ENCODE measurements at regions not wholly inside any gene's neighbourhood (a gene's known extent, or its start where the extent isn't known, plus 50 kb on each side); places are given as distances from the start of the nearest gene placed in this dataset.

GRCh38 chr5:143674469-143674786, 137.5 kb upstream of the HMHB1 start:
- TF ChIP-seq POLR2AphosphoS5 (IDR thresholded peaks at IDR 0.05) (no peak), EP300 (IDR thresholded peaks at IDR 0.05) (no peak)
- H3K36me3 ChIP-seq = no peaks in the 10 kb centered on the region
- ATAC-seq = no peak
- peaks cover 0 to 9% (median 0%) of the 10 kb centered on the region in 3 donors for H3K4me1 ChIP-seq
- no peak overlapping the region for H3K27ac ChIP-seq
- peaks cover 0 to 6% (median 0%) of the 10 kb centered on the region in 3 donors for H3K9me3 ChIP-seq
- H3K27me3 ChIP-seq = no peaks in the 10 kb centered on the region
- no peak overlapping the region for H3K4me3 ChIP-seq
- 100% methylated on average over 2 of the region's 2 CpGs; no CpG with 5 or more reads in 1 of the 2 donors for WGBS, 2 donors (ENCODE audit: low coverage in 1 of 2)

GRCh38 chr5:143673676-143674468, 138.1 kb upstream of the HMHB1 start:
- peaks cover 0 to 9% (median 0%) of the 10 kb centered on the region in 3 donors for H3K4me1 ChIP-seq
- no peaks in the 10 kb centered on the region for H3K36me3 ChIP-seq
- H3K4me3 ChIP-seq = no peak overlapping the region
- TF ChIP-seq EP300 (IDR thresholded peaks at IDR 0.05) (no peak), POLR2A (IDR thresholded peaks at IDR 0.05) (no peak), CTCF (IDR thresholded peaks at IDR 0.05) (no peak), POLR2AphosphoS5 (IDR thresholded peaks at IDR 0.05) (no peak)
- no peaks in the 10 kb centered on the region for H3K27me3 ChIP-seq
- ATAC-seq = no peak
- H3K27ac ChIP-seq = no peak overlapping the region
- 89 to 94% methylated on average over 1 to 3 of the region's 3 CpGs for WGBS, 2 donors (ENCODE audit: low coverage in 1 of 2)
- peaks cover 0 to 6% (median 0%) of the 10 kb centered on the region in 3 donors for H3K9me3 ChIP-seq

- H3K4me1 ChIP-seq = peaks cover 0 to 9% (median 0%) of the 10 kb centered on the region in 3 donors
- TF ChIP-seq EP300 (IDR thresholded peaks at IDR 0.05) (no peak), POLR2AphosphoS5 (IDR thresholded peaks at IDR 0.05) (no peak), POLR2A (IDR thresholded peaks at IDR 0.05) (no peak), CTCF (IDR thresholded peaks at IDR 0.05) (no peak)
- H3K9me3 ChIP-seq = peaks cover 0 to 6% (median 0%) of the 10 kb centered on the region in 3 donors
- no peak overlapping the region for H3K4me3 ChIP-seq
- H3K27ac ChIP-seq = no peak overlapping the region
- ATAC-seq = no peak
- H3K27me3 ChIP-seq = no peaks in the 10 kb centered on the region
- no peaks in the 10 kb centered on the region for H3K36me3 ChIP-seq
These were observed 139.2 kb upstream of the HMHB1 start for GRCh38 chr5:143672806-143673205.

- no peak overlapping the region for H3K27ac ChIP-seq
- no peaks in the 10 kb centered on the region for H3K27me3 ChIP-seq
- H3K4me3 ChIP-seq = no peak overlapping the region
- peaks cover 0 to 6% (median 0%) of the 10 kb centered on the region in 3 donors for H3K9me3 ChIP-seq
- TF ChIP-seq POLR2A (IDR thresholded peaks at IDR 0.05) (no peak), EP300 (IDR thresholded peaks at IDR 0.05) (no peak), CTCF (IDR thresholded peaks at IDR 0.05) (no peak), POLR2AphosphoS5 (IDR thresholded peaks at IDR 0.05) (no peak)
- no peak for ATAC-seq
- no peaks in the 10 kb centered on the region for H3K36me3 ChIP-seq
- WGBS, 2 donors (ENCODE audit: low coverage in 1 of 2) = 89 to 100% methylated on average over 4 to 5 of the region's 5 CpGs
- peaks cover 0 to 4% (median 0%) of the 10 kb centered on the region in 3 donors for H3K4me1 ChIP-seq
These were observed 140.0 kb upstream of the HMHB1 start for GRCh38 chr5:143671674-143672569.

- WGBS, 2 donors (ENCODE audit: low coverage in 1 of 2) = 86 to 97% methylated on average over 5 of the region's 5 CpGs
- H3K9me3 ChIP-seq = peaks cover 0 to 6% (median 0%) of the 10 kb centered on the region in 3 donors
- H3K27me3 ChIP-seq = no peaks in the 10 kb centered on the region
- H3K27ac ChIP-seq = no peak overlapping the region
- H3K4me3 ChIP-seq = no peak overlapping the region
- H3K36me3 ChIP-seq = no peaks in the 10 kb centered on the region
- TF ChIP-seq EP300 (IDR thresholded peaks at IDR 0.05) (no peak), CTCF (IDR thresholded peaks at IDR 0.05) (no peak), POLR2A (IDR thresholded peaks at IDR 0.05) (no peak), POLR2AphosphoS5 (IDR thresholded peaks at IDR 0.05) (no peak)
- H3K4me1 ChIP-seq = no peaks in the 10 kb centered on the region
- no peak for ATAC-seq
These were observed 140.9 kb upstream of the HMHB1 start for GRCh38 chr5:143671021-143671420.

Data from gastroesophageal sphincter (tissue), 4 donors.